IMR-90 (cell line): ENCODE measurements at regions not wholly inside any gene's neighbourhood (a gene's known extent, or its start where the extent isn't known, plus 50 kb on each side); places are given as distances from the start of the nearest gene placed in this dataset.

ENCODE experiments used
- BHLHE40 ChIP-seq: fragments of 150-350 bp; IDR thresholded peaks from 2 replicates; pipeline ENCODE4 v1.6.1; 2016; ENCODE audit warnings: mild to moderate bottlenecking, low read depth, low read length
- CTCF ChIP-seq: conservative IDR thresholded peaks from 2 replicates; pipeline ENCODE4 v1.5.1; 2012; ENCODE audit warnings: mild to moderate bottlenecking, low read depth, low read length, improper control_type of control experiment
- ELK1 ChIP-seq: fragments of 150-350 bp; IDR thresholded peaks from 2 replicates; pipeline ENCODE4 v1.6.1; 2016; ENCODE audit warnings: low read depth, mild to moderate bottlenecking, low read length, moderate library complexity, borderline replicate concordance
- MAFK ChIP-seq: IDR thresholded peaks from 2 replicates; pipeline ENCODE4 v1.6.1; 2012; ENCODE audit warnings: low read depth, low read length, improper control_type of control experiment
- MXI1 ChIP-seq: IDR thresholded peaks from 2 replicates; pipeline ENCODE4 v1.6.1; 2012; ENCODE audit warnings: low read depth, mild to moderate bottlenecking, low read length, moderate library complexity, borderline replicate concordance
- POLR2A ChIP-seq: IDR thresholded peaks from 2 replicates; pipeline ENCODE4 v1.6.1; 2012; ENCODE audit warnings: mild to moderate bottlenecking, low read depth, low read length
- RAD21 ChIP-seq: IDR thresholded peaks from 2 replicates; pipeline ENCODE4 v1.6.1; 2012; ENCODE audit warnings: low read length, improper control_type of control experiment
- RCOR1 ChIP-seq: IDR thresholded peaks from 2 replicates; pipeline ENCODE4 v1.6.1; 2012; ENCODE audit warnings: mild to moderate bottlenecking, low read length, improper control_type of control experiment; ENCODE audit not compliant: insufficient replicate concordance
- RFX5 ChIP-seq: IDR thresholded peaks from 2 replicates; pipeline ENCODE4 v1.8.0; 2012; ENCODE audit warnings: low read depth, mild to moderate bottlenecking, low read length, moderate library complexity

- TF ChIP-seq MXI1: no peak
- TF ChIP-seq CTCF: no peak
- no peak for TF ChIP-seq RFX5
- no peak for TF ChIP-seq ELK1
- no peak for TF ChIP-seq POLR2A
- no peak for TF ChIP-seq BHLHE40
- TF ChIP-seq RAD21: no peak
- TF ChIP-seq RCOR1: no peak
- no peak for TF ChIP-seq MAFK
These were observed 913.8 kb upstream of the SLITRK5 start for GRCh38 chr13:86757236-86757978.
